ENCODE measurements at regions not wholly inside any gene's neighbourhood (a gene's known extent, or its start where the extent isn't known, plus 50 kb on each side); places are given as distances from the start of the nearest gene placed in this dataset.

DNA sequence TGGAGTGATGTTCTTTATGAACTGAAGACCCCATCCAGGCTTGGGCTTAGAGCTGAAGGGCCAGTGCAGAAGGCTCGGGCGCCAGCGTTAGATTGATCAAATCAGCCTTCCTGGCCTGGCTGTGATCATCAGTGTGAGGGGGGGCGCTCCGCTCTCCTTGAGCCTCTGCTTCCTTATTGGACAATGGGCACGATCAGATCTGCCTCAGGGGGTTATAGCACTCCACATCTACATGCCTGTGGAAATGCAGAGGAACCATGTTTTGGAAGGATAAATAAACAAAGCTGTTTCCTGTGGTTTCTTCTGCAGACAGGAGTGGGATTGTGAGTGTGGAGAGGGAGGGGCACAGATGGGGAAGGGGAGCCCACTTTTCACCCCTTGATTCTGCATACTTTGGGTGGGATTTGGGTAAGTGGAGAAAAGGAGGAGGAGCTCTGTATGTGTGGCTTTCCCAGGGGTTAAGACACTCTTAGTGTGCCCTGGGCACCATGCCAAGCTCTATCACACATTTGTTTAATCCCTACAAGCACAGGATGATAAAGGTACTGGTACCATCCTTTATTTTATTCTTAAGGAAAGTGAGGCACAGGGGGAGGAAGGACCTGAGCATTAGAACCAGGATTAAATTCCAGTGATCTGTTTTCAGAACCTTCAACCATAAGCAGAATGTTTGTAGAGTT lies 150.5 kb downstream of the EN1 start:
- DNase-seq: no peak

DNA sequence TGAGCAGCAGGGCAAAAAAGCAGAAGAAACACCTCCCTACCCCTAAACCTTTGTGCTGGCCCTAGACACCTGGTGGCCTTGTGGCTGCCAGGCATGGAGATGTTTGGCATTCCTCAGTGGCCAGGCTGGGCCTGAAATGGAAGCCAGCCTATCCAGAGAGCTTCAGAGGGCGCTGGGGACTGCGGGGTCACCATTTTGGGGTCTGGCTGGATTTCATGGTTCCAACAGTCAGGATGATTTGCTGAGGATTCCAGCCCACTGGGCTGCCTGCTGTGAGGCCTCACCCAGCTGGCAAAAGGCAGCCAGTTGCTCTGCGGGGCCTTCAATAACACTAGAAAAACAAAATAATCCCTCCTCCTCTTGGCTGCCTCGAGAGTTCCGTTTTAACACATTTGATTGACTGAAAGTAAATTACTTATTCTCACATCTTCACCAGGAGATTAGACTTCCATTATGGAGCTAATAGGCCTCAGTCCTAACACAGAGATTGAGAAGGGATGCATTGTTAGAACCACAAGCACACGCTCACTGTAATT lies 154.1 kb downstream of the EN1 start:
- no peak for DNase-seq

DNA sequence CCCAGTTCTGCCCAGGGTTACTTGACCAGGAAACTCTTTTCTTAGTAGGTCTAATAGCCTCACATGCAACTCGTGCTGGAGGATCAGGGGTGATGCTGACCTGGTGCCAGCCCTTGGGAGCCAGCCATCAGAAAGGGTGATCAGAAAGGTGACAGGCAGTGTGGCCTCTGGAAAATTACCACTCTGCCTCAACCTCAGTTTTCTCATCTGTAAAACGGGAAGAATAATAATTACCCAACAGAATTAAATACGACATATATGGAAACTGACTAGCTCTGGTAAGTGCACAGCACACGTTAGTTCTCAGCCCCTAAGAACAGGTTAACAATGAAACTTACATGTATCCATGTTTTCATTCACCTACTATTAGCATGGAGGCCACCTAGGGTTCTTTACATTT lies 157.6 kb downstream of the EN1 start:
- DNase-seq: no peak

DNA sequence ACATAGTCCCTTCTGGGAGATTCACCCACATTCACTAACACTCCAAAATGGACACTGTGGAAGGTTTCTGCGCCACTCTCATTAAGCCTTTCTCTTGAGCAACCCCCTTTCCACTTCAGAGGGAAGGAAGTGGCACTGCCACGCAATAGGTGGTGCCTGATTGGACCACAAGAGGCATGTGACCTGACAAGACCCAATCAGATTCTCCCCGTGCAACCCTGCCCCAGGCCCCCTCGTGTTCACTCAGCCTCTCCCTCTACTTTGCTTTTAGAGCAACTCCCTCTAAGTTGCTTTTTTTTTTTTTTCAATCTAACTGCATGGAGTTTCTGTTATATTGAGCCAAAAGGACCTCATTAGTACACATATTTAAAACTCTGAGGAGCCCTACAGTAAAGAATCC lies 158.0 kb downstream of the EN1 start:
- DNase-seq: no peak

DNA sequence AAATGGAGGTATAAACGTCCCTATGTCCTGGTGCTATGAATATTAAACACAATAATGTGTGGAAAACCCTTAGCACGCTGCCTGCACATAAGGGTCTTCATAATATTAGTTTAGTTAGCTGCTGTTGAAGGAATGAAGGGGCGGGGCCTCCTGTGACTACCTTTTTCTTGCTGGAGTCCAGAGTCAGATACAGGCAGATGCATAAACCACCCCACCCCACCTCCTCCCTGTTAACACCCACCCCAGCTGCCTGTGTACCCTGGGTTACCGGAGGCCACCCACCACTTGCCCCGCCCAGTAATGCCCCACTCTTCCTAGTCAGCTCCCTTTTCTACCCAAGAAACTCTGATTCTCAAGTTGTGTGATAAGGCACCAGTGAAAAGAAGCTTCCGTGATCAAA lies 158.4 kb downstream of the EN1 start:
- no peak for DNase-seq

DNA sequence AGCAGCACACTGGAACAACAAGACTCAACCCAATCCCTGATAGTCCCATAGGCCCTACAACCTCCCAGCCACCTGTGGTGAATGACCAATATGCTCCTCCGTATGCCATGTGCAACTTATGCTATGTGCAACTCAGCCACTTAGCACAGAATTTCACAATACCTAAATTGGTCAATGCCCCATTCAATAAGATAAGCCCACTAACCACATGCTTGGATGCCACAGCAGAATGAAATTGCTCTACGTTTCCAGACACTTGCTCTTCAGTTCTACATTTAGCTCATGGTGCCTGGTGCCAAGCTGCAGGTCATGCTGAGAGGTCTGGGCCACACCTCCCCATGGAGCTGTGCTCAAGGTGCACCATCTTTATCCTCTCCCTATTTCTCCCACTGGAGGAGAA lies 159.8 kb downstream of the EN1 start:
- DNase-seq: no peak

DNA sequence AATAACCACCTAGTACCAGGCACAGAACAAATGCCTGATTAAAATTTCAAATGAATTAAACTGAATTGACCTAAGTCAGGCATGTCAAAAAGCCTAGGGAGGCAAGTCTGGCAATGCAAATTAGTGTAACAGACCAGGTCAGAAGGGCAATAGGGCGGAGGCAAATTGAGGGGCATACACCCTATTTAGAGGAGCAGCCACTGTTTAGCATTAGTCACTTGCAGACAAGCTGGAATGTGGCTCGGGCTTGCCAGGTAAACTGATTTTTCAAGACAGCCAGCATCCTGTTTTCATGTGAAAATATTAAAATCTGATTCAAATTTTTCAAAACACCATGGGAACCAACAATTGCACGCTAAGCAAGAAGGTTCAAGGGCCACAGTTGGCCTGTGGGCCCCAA lies 160.3 kb downstream of the EN1 start:
- no peak for DNase-seq

DNA sequence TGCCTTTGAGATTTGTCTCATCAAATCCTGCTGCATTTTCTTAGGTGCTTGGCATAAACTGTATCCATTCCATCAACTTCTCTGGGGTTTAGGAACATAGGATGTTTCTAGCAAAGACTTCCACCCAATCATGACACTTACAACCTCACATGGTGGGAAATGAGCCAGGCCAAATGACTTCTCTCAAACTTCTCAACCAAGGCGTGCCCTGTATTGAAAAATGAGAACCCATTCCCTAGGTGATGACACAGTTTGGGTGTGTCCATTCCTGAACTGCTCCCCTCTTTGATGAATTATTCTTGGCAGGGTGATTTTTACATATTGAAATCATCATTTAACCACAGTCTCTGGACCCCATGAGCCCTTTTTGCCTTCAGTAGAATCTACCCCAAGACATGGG lies 161.1 kb downstream of the EN1 start:
- no peak for DNase-seq

DNA sequence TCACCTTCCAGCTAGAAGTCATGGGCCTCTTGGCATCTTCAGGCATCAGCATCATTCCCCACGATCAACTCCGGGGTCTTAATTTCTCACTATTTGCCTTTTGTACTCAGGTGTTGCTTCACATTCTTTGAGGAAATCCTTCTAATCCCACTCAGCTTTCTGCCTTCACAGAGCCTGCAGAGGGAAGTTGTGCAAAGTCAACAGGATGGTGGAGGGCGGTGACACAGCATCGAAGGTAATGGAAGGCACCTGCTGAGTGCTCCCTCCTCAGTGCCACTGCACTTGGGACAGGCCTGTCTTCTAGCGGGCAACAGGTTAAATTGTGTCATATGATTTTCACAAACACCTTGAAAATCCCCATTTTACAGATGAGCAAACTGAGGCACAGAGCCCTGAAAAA lies 164.0 kb downstream of the EN1 start:
- no peak for DNase-seq

DNA sequence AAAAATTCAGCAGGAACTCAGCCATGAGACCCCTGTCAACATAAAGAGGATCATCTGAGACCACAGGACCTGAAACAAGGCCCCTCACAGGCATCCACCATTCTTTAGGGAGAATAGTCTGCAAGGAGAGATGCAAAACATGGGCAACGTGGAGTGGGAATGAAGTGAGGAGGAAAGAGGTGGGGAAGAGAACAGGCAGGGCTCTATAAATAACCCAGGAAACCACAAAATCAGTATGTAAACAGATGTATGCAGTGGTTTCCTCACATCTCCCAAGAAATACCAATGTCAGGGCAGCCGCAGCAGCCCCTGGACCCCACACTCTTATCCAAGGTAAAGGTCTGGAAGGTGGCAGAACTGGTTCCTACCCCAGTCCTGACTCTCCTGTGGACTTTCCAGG lies 168.5 kb downstream of the EN1 start:
- no peak for DNase-seq

DNA sequence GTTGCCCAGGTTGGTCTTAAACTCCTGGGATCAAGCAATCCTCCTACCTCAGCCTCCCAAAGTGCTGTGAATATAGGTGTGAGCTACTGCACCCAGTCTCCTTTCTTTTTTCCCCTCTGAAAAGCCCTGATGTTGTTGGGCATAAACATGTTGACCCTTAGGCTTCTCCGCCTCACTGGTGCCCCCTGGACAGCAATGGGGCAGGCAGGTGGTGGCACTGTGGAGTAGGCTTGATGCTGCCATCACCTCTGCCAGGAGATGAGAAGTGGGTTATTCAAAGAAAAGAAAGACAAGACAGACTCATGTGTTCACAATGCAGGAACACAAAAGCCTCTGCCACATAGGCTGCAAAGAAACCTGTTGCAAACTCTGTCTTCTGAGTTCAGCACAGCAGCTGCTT lies 169.9 kb downstream of the EN1 start:
- no peak for DNase-seq

DNA sequence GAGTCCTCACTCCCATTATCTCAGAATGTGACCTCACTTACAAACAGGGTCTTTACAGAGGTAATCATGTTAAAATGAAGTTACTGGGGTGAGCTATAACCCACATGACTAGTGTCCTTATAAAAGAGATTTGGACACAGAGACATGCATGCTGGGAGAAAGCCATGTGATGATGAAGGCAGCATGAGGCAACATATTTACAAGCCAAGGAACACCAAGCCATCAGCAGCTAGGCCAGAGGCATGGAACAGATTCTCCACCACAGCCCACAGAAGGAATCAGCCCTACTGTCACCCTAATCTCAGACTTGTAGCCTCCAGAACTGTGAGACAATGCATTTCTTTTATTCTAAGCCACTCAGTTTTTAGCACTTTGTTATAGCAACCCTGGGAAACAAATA lies 171.9 kb downstream of the EN1 start:
- DNase-seq: no peak

DNA sequence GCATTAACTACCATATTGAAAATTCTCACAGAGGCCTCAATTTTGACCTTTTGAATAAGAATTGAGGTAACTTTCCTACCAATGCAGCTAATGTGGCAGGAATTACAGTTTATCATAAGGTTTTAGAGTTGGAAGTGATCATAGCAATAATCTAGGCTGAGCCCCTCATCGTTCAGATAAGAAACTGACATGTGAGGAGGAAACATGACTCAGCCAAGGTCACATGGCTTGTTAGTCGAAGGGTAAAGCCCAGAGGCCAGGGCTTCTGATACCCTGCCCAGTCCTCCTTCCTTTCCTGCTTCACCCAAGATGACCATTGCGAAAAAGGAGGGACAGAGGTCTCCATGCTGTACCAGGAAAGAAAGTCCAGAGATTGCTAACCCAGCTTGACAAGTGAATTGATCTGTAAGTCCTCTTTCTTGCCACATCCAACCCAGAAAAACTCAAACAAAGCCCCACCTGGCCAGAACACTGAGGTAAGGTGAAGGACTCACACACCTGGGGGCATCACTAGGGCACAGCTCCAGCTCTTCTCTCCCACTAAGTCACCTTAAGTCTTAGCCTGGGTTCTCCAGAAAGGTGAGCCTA lies 174.8 kb downstream of the EN1 start:
- DNase-seq: no peak

DNA sequence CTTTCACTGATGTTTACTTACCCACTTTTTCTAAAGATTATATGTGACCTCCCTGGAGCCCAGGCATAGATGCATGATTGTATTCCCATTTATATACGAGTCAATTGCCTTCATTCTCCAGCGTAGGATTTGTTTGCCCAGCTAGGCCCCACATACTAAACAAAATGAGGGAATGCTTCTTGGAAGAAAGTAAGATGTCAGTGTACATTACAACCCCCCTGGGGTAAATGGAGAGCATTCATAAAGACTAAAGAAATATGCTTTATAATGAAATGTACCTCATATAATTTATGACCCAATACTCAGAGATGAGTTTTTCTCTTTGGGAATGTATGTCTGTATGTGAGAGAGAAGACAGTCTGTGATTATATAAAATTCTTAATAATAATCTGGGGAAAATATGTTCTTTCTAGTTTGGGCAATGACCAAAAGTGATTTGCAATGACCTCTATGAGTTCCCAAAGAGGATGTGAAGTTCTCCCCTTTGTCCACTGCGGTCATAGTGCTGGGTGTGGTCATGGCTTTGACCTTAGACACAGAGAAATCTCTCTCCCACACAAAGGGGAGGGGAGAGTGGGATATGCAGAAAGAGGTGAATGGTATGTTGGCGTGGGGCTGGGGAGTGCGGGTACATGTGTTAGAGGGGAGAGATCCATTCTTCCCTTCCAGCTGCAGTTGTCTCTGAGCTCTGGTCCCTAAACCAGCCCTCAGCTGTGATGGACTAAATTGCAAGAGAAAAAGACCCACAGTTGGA lies 175.6 kb downstream of the EN1 start:
- no peak for DNase-seq

DNA sequence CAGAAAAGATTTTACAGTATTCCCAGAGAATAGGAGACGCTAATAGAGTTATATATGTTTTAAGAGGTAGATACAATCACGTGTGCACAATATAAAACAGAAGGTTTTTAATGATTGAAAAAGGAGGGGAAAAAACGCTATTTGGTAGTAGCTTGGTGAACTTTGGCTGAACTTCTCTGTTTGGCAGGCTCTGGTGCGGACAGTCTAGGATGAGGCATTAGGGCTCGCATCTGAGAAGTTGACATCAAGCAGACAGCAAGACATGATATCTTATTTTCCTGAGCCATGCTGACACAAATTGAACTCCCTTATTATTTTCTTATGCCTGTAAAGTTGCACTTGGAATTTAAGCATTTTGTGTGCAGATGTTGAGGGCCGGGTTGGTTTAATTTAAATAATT lies 176.6 kb downstream of the EN1 start:
- no peak for DNase-seq

DNA sequence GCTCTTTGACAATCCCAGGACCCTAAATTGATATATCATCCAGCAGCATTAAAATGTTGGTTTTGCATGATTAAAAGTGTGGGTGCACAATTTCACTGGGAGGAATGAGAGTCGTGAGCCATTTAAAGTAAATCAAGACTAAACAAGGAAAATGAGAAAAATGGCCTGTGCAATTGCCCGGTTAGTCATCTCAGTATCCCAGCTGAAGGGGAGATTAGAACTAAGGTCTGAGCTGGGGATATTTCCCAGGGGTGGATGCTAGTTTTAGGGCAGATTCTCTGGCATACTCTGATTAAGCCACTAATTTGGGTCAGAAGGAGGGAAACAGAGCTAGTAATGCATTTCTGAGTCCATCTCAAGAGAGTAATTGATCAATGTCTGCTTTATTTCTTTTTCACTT lies 177.2 kb downstream of the EN1 start:
- no peak for DNase-seq

DNA sequence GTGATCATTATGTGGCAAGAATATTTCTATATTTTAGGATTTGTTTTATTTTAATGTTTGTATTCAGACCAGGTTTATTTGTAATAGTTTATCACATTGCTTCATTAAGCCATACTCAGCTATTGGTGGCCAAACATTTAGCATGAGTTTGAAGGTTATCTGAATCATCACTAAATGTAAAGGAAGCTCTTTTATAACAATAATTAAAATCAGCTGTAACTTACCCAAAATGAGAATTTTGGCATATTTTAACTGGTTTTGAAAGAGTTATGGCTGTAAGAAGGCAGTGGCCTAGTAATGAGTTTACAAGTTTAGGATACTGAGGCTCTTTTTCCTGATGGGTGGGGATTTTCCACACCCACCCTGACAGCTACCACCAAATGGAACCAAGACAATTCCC lies 177.8 kb downstream of the EN1 start:
- DNase-seq: no peak

DNA sequence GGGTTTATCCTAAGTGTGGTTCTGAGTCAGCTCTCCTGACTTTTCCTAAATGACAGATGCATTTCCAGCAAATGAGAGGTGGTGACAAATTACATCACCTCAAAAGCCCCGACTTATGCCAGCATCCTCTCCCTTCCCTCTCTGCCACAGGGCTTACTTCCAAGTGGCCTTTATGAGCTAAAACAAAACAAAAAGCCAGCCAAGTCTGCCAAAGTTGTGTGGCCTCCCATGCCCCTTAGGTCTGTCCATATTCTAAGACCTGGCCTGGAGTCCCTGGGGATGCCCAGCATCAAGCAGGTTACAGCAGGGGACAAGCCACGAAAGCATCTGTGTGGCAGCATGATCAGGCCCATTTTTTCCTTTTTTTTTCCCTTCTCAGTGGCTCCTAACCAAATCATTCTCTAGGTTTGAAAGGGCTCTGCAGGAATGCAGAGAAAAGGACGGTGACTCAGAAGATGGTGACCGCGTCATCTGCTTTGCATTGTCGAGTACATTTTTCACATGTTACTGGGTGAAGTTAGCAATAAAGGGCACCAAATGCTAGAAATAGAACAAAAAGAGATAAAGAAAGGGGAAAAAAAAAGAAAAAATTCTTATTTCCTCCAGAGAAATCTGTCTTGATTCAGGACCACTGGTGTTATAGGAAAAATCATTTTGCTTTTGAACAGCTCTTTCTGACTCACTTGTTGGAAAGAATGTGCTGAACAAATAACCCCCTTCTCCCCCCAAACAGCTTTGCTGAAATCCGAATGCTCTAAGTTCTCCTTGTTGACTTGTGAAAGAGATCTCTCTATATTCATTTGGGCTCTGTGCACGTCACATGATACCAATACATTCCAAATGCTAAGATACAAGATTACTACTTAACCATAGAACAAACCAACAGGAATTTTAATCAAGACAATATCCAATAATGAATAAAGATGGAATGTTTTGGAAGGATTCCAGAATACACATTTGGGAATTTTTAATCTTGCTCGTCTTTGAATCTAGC lies 178.7 kb downstream of the EN1 start:
- no peak for DNase-seq

DNA sequence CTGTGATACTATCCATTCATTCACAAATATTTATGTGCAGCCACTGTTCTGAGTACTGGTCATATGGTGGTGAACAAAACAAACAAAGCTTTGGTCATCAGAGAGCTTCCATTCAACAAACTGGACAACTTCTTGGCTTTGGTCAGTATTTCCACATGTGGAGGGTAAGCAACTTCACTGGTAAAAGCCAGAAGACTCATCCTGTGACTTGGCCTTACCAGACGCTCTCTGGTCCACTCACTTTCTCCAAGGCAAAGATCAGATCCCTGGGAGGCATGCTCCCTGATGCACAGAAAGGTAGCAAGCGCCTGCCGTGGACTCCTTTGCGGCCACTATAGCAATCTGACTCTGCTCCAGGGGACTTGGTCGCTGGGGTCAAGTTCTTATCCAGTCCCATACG lies 179.5 kb downstream of the EN1 start:
- no peak for DNase-seq

DNA sequence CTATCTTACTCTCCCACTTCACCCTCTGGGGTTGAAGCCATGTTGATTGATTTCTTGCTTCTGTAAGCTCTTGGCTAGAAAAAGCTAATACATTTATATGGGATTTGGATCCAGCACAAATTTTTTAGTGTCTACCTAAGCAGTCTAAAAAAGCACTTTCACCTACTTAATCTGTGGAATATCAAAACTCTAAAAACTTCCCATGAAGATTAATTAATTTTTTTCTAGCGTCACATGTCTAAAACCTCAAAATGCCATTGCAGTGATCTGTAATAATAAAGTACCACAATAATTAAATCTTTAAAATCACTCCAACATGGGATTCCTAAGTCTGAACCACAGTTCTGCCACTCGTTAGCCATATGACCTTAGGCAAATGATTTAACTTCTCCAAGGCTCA lies 180.1 kb downstream of the EN1 start:
- DNase-seq: no peak

DNA sequence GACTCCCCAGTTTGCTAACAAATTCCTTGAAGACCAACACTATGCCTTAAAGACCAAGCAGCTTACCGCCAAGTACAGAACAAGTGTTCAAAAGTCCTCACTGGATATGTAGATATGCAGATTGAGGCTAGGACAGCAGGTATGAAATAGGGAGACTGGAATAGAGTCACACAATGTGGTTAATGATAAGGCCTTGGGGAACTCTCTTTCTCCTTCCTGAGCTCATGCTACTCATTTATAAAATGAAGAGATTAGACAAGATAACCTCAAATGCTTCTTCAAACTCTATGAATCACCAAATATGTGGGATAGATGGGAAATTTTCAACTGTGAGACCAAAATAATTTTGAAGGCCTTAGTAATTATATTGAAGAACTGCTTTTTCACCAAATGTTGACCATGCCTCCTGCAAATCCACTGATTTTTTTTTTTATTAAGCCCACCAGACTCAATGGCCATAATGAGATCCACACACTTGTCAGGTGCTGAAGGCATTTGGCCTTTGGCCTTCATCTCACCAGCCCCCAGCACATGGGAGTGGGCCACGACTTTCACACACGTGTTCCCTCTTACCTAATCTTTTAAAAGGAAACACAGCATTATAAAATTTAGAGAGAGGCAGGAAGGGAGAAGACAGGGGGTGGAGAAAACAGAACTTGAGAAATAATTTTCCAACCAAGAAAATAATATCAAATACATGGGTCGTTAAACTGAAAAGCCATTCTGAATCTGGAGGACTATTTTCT lies 181.5 kb downstream of the EN1 start:
- no peak for DNase-seq

DNA sequence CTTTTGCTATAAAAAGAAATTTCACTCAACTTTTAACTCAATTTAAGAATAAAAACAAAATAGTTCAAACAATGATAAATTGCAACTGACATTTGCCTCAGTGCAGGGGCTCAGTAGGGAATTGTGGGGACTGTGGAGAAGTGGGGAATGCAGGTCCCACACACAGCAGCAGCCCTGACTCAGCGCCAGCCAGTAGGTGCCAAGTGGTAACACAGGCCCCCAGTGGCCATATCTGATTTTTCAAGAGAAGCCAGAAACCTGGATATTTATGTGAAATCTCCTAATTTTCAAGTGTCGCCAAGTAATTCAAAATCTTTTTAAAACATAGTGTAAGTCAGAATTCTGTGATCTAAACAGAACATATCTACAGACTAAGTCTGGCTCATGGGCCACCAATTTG lies 186.3 kb downstream of the EN1 start:
- no peak for DNase-seq
